Ishikawa (cell line): ENCODE measurements at regions not wholly inside any gene's neighbourhood (a gene's known extent, or its start where the extent isn't known, plus 50 kb on each side); places are given as distances from the start of the nearest gene placed in this dataset.

Source experiments
- CEBPB ChIP-seq: IDR thresholded peaks from 2 replicates; pipeline ENCODE4 v1.6.1; 2012
- CREB1 ChIP-seq: IDR thresholded peaks from 2 replicates; pipeline ENCODE4 v1.6.1; 2012; ENCODE audit warnings: low read depth
- EGR1 ChIP-seq: IDR thresholded peaks from 2 replicates; pipeline ENCODE4 v1.6.1; 2012
- EP300 ChIP-seq: IDR thresholded peaks from 2 replicates; pipeline ENCODE4 v1.6.1; 2012; ENCODE audit warnings: borderline replicate concordance
- FOXM1 ChIP-seq: IDR thresholded peaks from 2 replicates; pipeline ENCODE4 v1.6.1; 2012; ENCODE audit warnings: low read depth, borderline replicate concordance
- NFIC ChIP-seq: IDR thresholded peaks from 2 replicates; pipeline ENCODE4 v1.6.1; 2012
- RAD21 ChIP-seq: IDR thresholded peaks from 2 replicates; pipeline ENCODE4 v1.6.1; 2012; ENCODE audit warnings: low read depth
- REST ChIP-seq: IDR thresholded peaks from 2 replicates; pipeline ENCODE4 v1.6.1; 2012; ENCODE audit warnings: low read depth, mild to moderate bottlenecking
- TAF1 ChIP-seq: IDR thresholded peaks from 2 replicates; pipeline ENCODE4 v1.6.1; 2012; ENCODE audit warnings: low read depth, mild to moderate bottlenecking
- TCF12 ChIP-seq: IDR thresholded peaks from 2 replicates; pipeline ENCODE4 v1.6.1; 2012; ENCODE audit warnings: low read depth
- TEAD4 ChIP-seq: IDR thresholded peaks from 2 replicates; pipeline ENCODE4 v1.6.1; 2012
- YY1 ChIP-seq: IDR thresholded peaks from 2 replicates; pipeline ENCODE4 v1.6.1; 2012; ENCODE audit warnings: low read depth
- ZBTB7A ChIP-seq: IDR thresholded peaks from 2 replicates; pipeline ENCODE4 v1.6.1; 2012; ENCODE audit warnings: low read depth
- TF ChIP-seq, protein P1 (sequence below): IDR thresholded peaks from 2 replicates; pipeline ENCODE4 v1.6.1; 2012
- TF ChIP-seq, protein P2 (sequence below): IDR thresholded peaks from 2 replicates; pipeline ENCODE4 v1.6.1; 2012

DNA sequence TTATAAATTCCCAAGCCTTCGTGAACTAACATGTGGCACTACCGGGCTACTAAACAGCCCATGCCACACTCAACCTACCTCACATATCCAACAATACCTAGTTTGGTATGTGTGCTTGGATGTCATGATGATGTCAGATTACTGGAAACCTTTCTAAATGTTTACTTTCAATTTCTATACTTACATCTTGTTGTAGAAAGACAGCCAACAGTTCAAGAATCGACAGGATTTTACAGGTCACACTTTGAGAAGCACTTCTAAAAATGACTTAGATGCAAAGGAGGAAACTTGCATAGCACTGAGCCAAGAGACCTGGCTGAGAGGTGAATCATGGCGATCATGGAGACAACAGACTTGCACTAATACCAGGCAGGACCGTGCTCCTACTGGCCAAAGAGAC lies 209.9 kb downstream of the COL4A1 start:
- TF ChIP-seq EGR1 = no peak
- TF ChIP-seq CEBPB = no peak
- TF ChIP-seq RAD21 = no peak
- no peak for TF ChIP-seq FOXM1
- TF ChIP-seq YY1 = no peak

DNA sequence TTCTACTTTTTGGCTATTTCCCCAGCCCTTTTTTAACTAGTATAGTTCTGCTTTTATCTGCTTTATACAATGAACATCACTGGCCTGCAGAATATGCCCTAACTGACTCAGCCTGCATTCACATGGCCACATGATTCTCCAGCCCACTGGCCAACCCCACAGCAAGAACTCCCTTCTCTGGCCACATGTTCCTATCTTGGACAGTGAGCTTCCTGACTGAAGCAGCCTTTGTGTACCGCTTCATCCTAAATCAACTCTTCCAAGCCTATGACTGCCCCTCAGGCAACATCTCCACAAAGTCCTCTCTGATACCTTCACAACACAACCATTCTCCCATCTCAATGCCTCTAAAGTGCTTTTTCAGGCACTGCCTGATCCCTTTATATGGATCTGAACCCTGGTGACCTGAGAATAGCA lies 214.1 kb downstream of the COL4A1 start:
- TF ChIP-seq EP300 (no peak), TCF12 (no peak), NFIC (no peak), RAD21 (no peak), YY1 (no peak), CEBPB (no peak), CREB1 (no peak)
- TF ChIP-seq, protein P1, sequence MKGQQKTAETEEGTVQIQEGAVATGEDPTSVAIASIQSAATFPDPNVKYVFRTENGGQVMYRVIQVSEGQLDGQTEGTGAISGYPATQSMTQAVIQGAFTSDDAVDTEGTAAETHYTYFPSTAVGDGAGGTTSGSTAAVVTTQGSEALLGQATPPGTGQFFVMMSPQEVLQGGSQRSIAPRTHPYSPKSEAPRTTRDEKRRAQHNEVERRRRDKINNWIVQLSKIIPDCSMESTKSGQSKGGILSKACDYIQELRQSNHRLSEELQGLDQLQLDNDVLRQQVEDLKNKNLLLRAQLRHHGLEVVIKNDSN = no peak
- TF ChIP-seq, protein P2, sequence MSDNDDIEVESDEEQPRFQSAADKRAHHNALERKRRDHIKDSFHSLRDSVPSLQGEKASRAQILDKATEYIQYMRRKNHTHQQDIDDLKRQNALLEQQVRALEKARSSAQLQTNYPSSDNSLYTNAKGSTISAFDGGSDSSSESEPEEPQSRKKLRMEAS = no peak

DNA sequence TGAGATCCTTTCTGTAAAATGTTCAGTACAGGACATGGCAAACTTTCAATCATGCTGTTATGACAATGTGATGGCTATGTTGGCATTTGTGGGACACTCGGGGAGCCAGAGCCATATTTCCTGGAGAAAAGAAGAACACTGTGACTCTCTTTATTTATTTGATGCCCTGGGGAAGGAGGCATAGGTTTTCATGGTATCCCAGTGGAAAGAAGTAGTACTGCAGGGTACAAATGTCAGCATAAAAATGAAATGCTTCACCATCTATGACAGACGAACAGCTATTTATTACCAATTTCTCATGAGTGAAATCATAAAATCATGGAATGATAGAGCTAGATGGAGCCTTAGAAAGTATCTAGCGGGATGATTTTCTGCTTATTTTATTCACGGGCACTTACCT lies 217.1 kb downstream of the COL4A1 start:
- TF ChIP-seq TCF12 = no peak
- no peak for TF ChIP-seq ZBTB7A
- TF ChIP-seq TEAD4 = no peak
- no peak for TF ChIP-seq TAF1
- TF ChIP-seq CEBPB = no peak
- no peak for TF ChIP-seq EP300
- TF ChIP-seq, protein P2 = no peak
- no peak for TF ChIP-seq EGR1
- TF ChIP-seq REST = no peak
- TF ChIP-seq, protein P1 = no peak
- no peak for TF ChIP-seq CREB1
- no peak for TF ChIP-seq FOXM1
- TF ChIP-seq YY1 = no peak

GRCh38 chr13:110089100-110089499 lies 217.9 kb downstream of the COL4A1 start:
- TF ChIP-seq, protein P2 = no peak
- no peak for TF ChIP-seq TEAD4
- no peak for TF ChIP-seq TAF1
- no peak for TF ChIP-seq YY1
- no peak for TF ChIP-seq EGR1
- no peak for TF ChIP-seq EP300
- no peak for TF ChIP-seq TCF12
- TF ChIP-seq REST = no peak
- TF ChIP-seq CREB1 = no peak
- TF ChIP-seq ZBTB7A = no peak
- TF ChIP-seq, protein P1 = no peak
- no peak for TF ChIP-seq CEBPB
- no peak for TF ChIP-seq NFIC
- TF ChIP-seq FOXM1 = no peak
- no peak for TF ChIP-seq RAD21

DNA sequence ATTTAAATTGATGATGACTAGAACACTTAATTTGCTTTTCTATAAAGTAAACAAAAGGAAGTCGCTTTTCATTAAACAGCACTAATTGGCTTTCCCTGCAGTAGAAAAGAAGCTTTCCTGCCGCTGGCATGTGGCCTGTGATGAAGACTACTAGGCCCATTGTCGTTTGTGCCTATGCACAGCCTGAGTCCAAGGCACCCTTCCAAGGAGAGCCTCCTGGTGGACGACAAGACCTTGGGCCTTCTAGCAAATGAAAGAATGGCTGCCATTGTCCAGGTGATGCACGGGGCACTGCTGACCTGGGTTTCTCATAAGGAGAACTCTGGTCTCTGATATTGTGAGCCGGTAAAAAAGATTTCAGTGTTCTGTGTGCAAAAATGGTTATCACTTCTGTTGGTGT lies 233.0 kb downstream of the COL4A1 start:
- TF ChIP-seq NFIC (no peak), TCF12 (no peak)
- TF ChIP-seq, protein P1 = no peak

GRCh38 chr13:110070511-110071120 lies 236.3 kb downstream of the COL4A1 start:
- TF ChIP-seq EP300 = no peak
- TF ChIP-seq CREB1 = no peak
- no peak for TF ChIP-seq NFIC
- TF ChIP-seq ZBTB7A = no peak
- no peak for TF ChIP-seq EGR1
- TF ChIP-seq YY1 = no peak
- TF ChIP-seq RAD21 = no peak
- TF ChIP-seq REST = no peak
- no peak for TF ChIP-seq FOXM1
- TF ChIP-seq CEBPB = no peak
- TF ChIP-seq TCF12 = no peak
- TF ChIP-seq TEAD4 = no peak
- TF ChIP-seq, protein P1 = no peak
- TF ChIP-seq TAF1 = no peak
- TF ChIP-seq, protein P2 = no peak
